Activated naive CD4-positive, alpha-beta T cell treated with anti-CD3 and anti-CD28 coated beads, Interleukin-2, amount 50 U/mL, for 16 hours (primary cell): ENCODE measurements at regions not wholly inside any gene's neighbourhood (a gene's known extent, or its start where the extent isn't known, plus 50 kb on each side); places are given as distances from the start of the nearest gene placed in this dataset.
"Not testable (repeated sequence)": the region's sequence is repeated elsewhere in the genome, so short reads cannot be mapped to it uniquely, and the experiment has no call there.

ENCODE experiments used
- DNase-seq: peaks from one replicate; pipeline ENCODE4 v3.0.0-alpha.2; 2020

GRCh38 chr10:33100781-33101391 lies 142.9 kb upstream of the ITGB1 start:
- DNase-seq, result no peak

DNA sequence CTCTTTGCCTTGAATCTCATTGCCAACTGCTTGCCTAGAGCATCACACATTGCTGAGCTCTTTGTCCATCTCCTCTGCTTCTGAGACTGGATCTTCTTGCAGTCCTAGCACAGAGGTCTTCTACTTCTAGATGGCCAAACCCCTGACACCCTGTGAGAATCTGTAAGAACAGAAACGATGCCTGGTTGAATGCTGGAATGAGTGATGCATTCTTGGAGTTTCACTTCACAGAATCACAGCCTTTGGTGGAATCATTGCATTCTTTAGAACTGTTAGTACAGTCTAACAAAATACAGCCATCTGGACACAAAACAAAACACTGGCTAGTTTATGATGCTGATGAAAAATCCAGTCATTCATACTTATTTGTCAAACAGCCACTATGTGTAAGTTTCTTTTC lies 141.7 kb upstream of the ITGB1 start:
- no peak for DNase-seq

DNA sequence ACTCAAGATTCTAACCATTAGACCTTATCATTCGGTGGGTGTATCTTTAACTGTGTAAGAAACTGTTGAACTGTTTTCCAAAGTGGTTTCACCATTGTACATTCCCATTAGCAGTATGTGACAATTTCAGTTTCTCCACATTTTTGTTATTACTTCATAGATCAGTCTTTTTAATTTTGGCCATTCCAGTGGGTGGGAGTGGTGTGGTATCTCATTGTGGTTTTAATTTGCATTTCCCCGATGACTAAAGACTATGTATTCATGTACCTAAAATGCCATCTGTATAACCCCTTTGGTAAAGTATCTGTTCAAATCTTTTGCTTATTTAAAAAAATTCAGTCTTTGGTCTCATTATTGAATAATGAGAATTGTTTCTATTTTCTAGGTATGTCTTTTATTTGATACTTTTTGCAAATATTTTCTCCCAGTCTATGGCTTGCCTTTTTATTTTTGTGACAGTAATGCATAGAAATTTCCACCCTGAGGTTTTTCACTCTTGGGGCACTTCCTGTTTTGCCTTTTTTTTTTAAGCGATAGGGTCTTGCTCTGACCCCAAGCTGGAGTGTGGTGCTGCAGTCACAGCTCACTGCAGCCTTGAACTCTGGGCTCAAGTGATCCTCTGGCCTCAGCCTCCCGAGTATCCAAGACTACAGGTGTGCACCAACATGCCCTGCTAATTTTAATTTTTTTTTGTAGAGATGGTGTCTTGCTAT lies 141.1 kb upstream of the ITGB1 start:
- no peak for DNase-seq

- no peak for DNase-seq
Measured at GRCh38 chr10:33095867-33096815, 138.1 kb upstream of the ITGB1 start.

- no peak for DNase-seq
Measured at GRCh38 chr10:33094263-33095051, 136.4 kb upstream of the ITGB1 start.

DNA sequence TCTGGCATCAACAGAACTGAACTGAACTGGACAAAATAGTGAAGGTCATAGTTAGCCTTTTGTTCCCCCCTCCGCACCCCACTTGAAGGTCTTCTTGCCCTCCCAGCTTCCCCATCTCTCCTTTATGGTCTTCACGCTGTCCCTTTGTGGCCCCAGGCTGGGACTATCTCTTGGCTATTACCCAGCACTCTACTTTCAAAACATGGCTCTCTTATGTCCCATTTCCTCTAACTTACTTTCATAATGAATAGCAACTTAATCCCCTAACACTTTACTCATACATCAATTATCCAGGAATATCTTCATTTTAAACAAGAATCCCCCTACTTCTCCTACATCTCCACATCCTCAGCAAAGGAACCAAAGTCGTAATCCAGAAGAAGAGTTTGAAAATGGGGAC lies 135.3 kb upstream of the ITGB1 start:
- DNase-seq, result no peak

GRCh38 chr10:33092596-33092995 lies 134.6 kb upstream of the ITGB1 start:
- DNase-seq, result no peak

DNA sequence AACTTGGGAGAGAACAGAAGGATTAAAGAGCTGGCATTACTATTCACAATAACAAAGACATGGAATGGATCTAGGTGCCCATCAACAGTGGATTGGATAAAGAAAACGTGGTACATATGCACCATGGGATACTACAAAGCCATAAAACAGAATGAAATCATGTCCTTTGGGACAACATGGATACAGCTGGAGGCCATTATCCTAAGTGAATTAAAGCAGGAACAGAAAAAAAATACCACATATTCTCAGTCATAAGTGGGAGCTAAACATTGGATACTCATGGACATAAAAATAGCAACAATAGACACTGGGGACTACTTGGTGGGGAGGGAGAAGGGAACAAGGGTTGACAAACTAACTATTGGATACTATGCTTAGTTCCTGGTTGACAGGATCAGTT lies 133.2 kb upstream of the ITGB1 start:
- no peak for DNase-seq

GRCh38 chr10:33088990-33089389 lies 131.0 kb upstream of the ITGB1 start:
- no peak for DNase-seq

GRCh38 chr10:33087922-33088321 lies 129.9 kb upstream of the ITGB1 start:
- no peak for DNase-seq

DNA sequence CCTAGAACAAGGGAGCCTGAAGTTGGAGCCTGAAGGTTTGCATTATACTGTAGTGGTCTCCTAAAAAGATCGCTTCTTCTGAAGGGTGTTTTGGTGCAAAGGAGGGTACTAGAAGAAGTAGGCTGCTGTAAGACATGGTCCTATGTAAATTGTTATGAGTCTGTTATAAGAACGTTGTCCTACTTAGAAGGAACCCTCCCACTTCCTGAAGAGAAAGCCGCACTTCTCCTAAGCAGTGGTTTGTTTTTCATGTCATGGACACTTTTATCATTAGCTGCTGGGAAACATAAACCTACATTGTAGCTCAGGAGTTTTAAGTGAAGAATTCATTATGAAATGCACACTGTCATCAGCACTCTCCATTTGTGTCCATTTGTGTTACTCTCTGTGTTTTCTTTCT lies 129.1 kb upstream of the ITGB1 start:
- no peak for DNase-seq

GRCh38 chr10:33086100-33086499 lies 128.1 kb upstream of the ITGB1 start:
- no peak for DNase-seq

DNA sequence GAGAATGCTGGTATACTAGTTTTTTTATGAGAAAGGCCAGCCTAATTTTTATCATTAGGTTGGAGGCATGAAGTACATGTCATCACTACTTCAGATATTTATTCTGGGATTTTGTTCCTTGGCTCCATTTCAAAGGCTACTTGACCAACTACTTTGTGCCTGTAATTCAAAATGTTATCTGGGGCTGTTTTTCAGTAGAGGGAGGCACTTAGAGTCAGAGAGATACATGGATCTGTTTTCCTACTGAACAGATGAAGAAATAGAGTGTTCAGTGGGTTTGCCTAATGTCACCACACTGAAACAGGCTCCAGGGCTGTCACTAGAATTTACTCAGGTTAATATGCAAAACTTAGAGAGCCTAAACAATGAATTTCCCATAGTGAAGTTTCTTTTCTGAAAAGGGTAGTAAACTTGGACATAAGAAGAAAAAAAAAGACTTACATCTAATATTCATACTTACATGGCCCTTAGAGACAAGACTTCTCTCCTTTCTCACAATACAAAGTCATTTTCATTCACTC lies 127.3 kb upstream of the ITGB1 start:
- DNase-seq, result no peak

GRCh38 chr10:33084453-33084852 lies 126.4 kb upstream of the ITGB1 start:
- no peak for DNase-seq

- no peak for DNase-seq
Measured at GRCh38 chr10:33082373-33082895, 124.4 kb upstream of the ITGB1 start.

DNA sequence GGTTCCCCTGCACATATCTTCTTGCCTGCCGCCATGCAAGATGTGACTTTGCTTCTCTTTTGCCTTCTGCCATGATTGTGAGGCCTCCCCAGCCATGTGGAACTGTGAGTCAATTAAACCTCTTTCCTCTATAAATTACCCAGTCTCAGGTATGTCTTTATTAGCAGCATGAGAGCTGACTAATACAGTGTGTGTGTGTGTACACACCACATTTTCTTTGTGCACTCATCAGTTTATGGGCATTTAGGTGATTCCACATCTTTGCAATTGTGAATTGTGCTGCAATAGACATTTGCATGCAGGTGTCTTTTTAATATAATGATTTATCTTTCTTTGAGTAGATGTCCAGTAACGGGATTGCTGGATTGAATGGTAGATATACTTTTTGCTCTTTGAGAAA lies 122.4 kb upstream of the ITGB1 start:
- DNase-seq, result not testable (repeated sequence)

DNA sequence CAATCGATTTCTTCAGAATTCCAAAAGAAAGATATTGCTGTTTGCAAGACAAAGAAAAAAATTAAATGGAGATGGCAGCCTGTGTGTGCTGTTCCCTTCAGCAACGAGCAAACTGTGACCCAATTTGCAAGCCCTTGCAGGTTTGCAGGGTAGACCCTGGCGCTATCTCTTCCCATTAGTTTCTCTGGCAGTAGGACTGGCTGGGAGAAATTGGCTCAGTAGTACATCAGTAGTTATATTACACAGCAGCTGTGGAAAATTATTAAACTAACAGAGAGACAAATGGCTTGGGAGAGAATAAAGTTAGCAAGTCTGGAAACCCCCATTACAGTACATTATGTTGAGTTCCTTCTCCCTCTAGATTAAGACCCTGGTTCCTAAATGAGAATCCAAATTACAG lies 116.4 kb upstream of the ITGB1 start:
- DNase-seq, result no peak

DNA sequence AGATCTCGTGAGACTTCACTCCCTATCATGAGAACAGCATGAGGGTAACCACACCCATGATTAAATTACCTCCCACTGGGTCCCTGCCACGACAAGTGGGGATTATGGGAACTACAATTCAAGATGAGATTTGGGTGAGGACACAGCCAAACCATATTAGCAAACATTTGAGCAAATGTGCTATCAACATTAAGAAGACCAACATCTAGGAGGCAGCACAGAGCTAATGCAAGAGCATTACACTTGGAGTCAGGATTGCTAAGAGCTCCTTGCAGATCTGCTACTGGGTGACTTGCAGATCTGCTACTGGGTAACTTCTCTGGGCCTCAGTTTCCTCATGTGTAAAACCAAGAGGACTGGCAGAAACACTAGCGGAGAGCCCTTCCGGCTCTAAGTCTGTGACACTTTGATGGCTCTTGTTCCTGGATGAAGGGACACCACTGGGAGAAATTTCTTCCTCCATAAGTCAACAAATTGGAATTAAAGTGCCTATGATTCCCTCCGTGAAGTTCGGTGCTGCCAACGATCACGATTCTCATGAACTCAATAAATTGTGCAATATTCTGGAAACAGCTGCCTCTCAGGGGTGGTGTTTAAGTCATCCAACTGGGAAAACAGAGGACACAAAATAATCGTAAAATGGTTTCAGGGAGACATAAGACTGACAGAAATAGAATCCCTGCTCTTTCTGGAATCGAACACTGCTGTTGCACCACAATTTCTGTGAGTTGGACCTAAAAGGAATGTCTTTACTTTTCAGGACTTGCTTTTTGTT lies 115.8 kb upstream of the ITGB1 start:
- no peak for DNase-seq

GRCh38 chr10:33071857-33072256 lies 113.8 kb upstream of the ITGB1 start:
- no peak for DNase-seq

GRCh38 chr10:33070101-33070500 lies 112.1 kb upstream of the ITGB1 start:
- no peak for DNase-seq

DNA sequence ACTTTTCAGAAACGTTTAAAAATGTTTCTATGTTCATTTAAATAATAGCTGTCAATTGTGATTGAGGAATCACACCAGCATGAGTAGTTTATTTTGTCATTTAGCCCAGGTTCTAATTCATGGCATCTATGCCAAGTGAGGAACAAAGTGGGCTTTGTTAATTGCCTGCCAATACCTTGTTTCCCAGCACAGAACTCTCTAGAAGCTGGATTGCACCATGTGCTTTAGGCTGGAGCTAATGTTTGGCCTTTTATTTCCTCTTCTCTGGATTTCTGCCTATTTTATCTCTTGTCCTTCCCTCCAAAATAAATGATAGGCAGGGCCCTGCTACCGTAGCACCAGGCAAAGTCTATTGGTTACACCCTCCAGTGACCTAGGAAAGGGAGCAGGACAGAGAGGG lies 109.9 kb upstream of the ITGB1 start:
- no peak for DNase-seq

- no peak for DNase-seq
Measured at GRCh38 chr10:33067481-33067880, 109.5 kb upstream of the ITGB1 start.
